SK-N-MC (cell line): ENCODE measurements at regions not wholly inside any gene's neighbourhood (a gene's known extent, or its start where the extent isn't known, plus 50 kb on each side); places are given as distances from the start of the nearest gene placed in this dataset.

ENCODE experiments used
- EZH2 ChIP-seq: fragments of 200-600 bp; sonication (generic); IDR thresholded peaks from one replicate; pipeline ENCODE4 v1.6.1; 2017; ENCODE audit warnings: antibody characterized with exemption
- POLR2AphosphoS5 ChIP-seq: IDR thresholded peaks from 2 replicates; pipeline ENCODE4 v1.6.1; 2012; ENCODE audit warnings: mild to moderate bottlenecking, low read depth, low read length, borderline replicate concordance

GRCh38 chr2:103235283-103235682 lies 473.5 kb downstream of the TMEM182 start:
- TF ChIP-seq EZH2 (no peak), POLR2AphosphoS5 (no peak)
